Fibroblast of lung (primary cell): ENCODE measurements at regions not wholly inside any gene's neighbourhood (a gene's known extent, or its start where the extent isn't known, plus 50 kb on each side); places are given as distances from the start of the nearest gene placed in this dataset.

ENCODE experiments used
- DNase-seq, 2 donors: peaks; one replicate each; pipeline versions ENCODE4 v3.0.0 to v3.0.0-alpha.2; 2010; ENCODE audit warnings: low read depth in 2 of 2
- H2AFZ ChIP-seq: 2 replicates; pipeline ENCODE4 v1.5.1; 2012; ENCODE audit warnings: low read length, control low read depth, inconsistent platforms
- H3K27ac ChIP-seq: 2 replicates; pipeline ENCODE4 v1.5.1; 2011; ENCODE audit warnings: low read length, control low read depth; ENCODE audit not compliant: insufficient read depth
- H3K27me3 ChIP-seq: 2 replicates; pipeline ENCODE4 v1.5.1; 2011; ENCODE audit warnings: mild to moderate bottlenecking, low read length; ENCODE audit not compliant: control insufficient read depth, insufficient read depth
- H3K36me3 ChIP-seq: 2 replicates; pipeline ENCODE4 v1.5.1; 2011; ENCODE audit warnings: low read length; ENCODE audit not compliant: control insufficient read depth, insufficient read depth
- H3K4me1 ChIP-seq: 2 replicates; pipeline ENCODE4 v1.5.1; 2011; ENCODE audit warnings: low read length; ENCODE audit not compliant: control insufficient read depth, insufficient read depth; ENCODE audit errors: extremely low read depth
- H3K4me2 ChIP-seq: 2 replicates; pipeline ENCODE4 v1.5.1; 2011; ENCODE audit warnings: low read length, control low read depth; ENCODE audit not compliant: insufficient read depth; ENCODE audit errors: extremely low read depth
- H3K4me3 ChIP-seq, 4 experiments: fragments of 200-600 bp in 1 of 4; sonication (generic) in 1 of 4; replicated peaks in 1 of 4; 2 replicates each; pipeline ENCODE4 v1.5.1; 2011 to 2016; ENCODE audit warnings: low read length in 4 of 4, low read depth in 3 of 4, mild to moderate bottlenecking in 3 of 4, control low read depth in 2 of 4, inconsistent platforms in 1 of 4, mixed read lengths in 1 of 4; ENCODE audit not compliant: insufficient read depth in 1 of 4; ENCODE audit errors: control extremely low read depth in 1 of 4
- H3K79me2 ChIP-seq: 2 replicates; pipeline ENCODE4 v1.5.1; 2012; ENCODE audit warnings: mild to moderate bottlenecking, low read length, inconsistent platforms; ENCODE audit not compliant: control insufficient read depth, insufficient read depth
- H3K9ac ChIP-seq: 2 replicates; pipeline ENCODE4 v1.5.1; 2011; ENCODE audit warnings: mild to moderate bottlenecking, low read length, control low read depth; ENCODE audit not compliant: insufficient read depth
- H3K9me3 ChIP-seq: 2 replicates; pipeline ENCODE4 v1.5.1; 2012; ENCODE audit warnings: low read depth, low read length; ENCODE audit not compliant: control insufficient read depth, insufficient read depth
- H4K20me1 ChIP-seq: 2 replicates; pipeline ENCODE4 v1.5.1; 2011; ENCODE audit warnings: low read length; ENCODE audit not compliant: control insufficient read depth, insufficient read depth; ENCODE audit errors: extremely low read depth
- EZH2 ChIP-seq: IDR thresholded peaks from 2 replicates; pipeline ENCODE4 v1.5.1; 2012; ENCODE audit warnings: low read length, control low read depth, mild to moderate bottlenecking; ENCODE audit errors: missing control alignments
- TF ChIP-seq, protein P1 (sequence below), 2 donors: IDR thresholded peaks in 1 of 2; conservative IDR thresholded peaks in 1 of 2; 1 replicate in 1 of 2; 2 replicates in 1 of 2; pipeline ENCODE4 v1.5.1; 2011 to 2012; ENCODE audit warnings: low read length in 2 of 2, control low read depth in 1 of 2, inconsistent platforms in 1 of 2, low read depth in 1 of 2, mild to moderate bottlenecking in 1 of 2

DNA sequence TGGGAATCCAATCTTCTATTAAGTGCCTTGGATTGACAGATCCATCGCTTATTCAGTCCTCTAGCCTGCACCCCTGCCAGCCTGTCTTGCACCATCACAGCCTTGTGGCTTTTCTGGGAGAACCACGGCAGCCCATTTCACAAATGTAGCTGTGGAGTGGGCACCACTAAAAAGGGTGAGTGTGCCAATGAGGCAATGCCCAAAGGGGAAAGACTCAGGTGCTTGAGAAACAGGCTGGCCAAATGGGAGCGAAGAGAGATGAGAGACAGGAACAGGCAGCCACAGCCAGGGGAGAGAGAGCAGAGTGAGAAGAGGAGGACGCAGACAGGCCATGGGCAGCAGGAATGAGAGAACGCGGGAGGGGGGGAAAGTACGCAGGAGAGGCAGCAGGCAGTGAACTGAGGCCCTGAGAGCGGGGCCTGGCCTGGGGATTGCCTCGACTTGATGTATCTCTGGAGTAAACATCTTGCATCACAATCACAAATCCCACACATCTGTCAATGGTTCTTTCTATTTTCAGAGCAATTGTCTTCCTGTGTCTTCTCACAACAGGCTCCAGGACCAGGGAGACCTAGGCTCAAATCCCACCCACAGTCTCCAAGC, 173.1 kb downstream of the SYK start:
- Histone ChIP-seq H3K27me3 (no peaks in the 10 kb centered on the region), H3K4me3 (no peak overlapping the region), H4K20me1 (no peaks in the 10 kb centered on the region), H3K79me2 (no peaks in the 10 kb centered on the region), H3K27ac (no peak overlapping the region), H2AFZ (no peak overlapping the region), H3K4me2 (no peak overlapping the region), H3K4me1 (no peaks in the 10 kb centered on the region), H3K36me3 (no peaks in the 10 kb centered on the region), H3K9ac (no peak overlapping the region), H3K9me3 (no peaks in the 10 kb centered on the region)
- DNase-seq = no peak
- TF ChIP-seq, protein P1, sequence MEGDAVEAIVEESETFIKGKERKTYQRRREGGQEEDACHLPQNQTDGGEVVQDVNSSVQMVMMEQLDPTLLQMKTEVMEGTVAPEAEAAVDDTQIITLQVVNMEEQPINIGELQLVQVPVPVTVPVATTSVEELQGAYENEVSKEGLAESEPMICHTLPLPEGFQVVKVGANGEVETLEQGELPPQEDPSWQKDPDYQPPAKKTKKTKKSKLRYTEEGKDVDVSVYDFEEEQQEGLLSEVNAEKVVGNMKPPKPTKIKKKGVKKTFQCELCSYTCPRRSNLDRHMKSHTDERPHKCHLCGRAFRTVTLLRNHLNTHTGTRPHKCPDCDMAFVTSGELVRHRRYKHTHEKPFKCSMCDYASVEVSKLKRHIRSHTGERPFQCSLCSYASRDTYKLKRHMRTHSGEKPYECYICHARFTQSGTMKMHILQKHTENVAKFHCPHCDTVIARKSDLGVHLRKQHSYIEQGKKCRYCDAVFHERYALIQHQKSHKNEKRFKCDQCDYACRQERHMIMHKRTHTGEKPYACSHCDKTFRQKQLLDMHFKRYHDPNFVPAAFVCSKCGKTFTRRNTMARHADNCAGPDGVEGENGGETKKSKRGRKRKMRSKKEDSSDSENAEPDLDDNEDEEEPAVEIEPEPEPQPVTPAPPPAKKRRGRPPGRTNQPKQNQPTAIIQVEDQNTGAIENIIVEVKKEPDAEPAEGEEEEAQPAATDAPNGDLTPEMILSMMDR (conservative IDR thresholded peaks at IDR 0.05 in 1 of 2, IDR thresholded peaks at IDR 0.05 in 1 of 2; ENCODE audit: low read depth in 1 of 2, low read length in 2 of 2) = no peak
- TF ChIP-seq EZH2 = no peak

- H3K4me3 ChIP-seq = no peak overlapping the region
- no peak overlapping the region for H3K4me2 ChIP-seq
- no peaks in the 10 kb centered on the region for H3K79me2 ChIP-seq
- no peaks in the 10 kb centered on the region for H3K36me3 ChIP-seq
- H4K20me1 ChIP-seq = no peaks in the 10 kb centered on the region
- no peak overlapping the region for H3K9ac ChIP-seq
- TF ChIP-seq, protein P1 (conservative IDR thresholded peaks at IDR 0.05 in 1 of 2, IDR thresholded peaks at IDR 0.05 in 1 of 2; ENCODE audit: low read depth in 1 of 2, low read length in 2 of 2) = no peak
- TF ChIP-seq EZH2 = no peak
- no peaks in the 10 kb centered on the region for H3K9me3 ChIP-seq
- H3K27ac ChIP-seq = no peak overlapping the region
- H2AFZ ChIP-seq = no peak overlapping the region
- DNase-seq = no peak
- H3K4me1 ChIP-seq = no peaks in the 10 kb centered on the region
- H3K27me3 ChIP-seq = no peaks in the 10 kb centered on the region
These were observed 174.3 kb downstream of the SYK start for GRCh38 chr9:90975781-90976538.

DNA sequence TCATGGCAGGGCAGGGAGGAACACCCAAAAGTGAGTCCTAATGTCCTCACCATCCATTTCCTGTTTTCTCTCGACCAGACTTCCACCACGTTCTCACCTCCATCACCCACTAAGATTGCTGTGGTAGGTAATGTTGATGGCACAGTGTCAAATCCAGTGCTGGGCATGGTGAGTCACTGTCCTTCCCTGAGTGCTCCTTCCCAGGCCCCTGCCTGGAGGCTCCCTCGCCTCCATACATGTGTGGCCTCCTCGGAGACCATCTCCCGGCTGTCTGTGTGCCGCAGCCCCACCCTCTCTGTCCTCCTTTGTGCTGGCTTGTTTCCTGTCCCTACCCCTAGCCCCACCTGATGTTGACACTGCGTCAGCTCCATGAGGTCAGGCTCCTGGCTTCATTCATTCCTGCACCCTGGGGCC, 177.5 kb downstream of the SYK start:
- no peak overlapping the region for H3K4me2 ChIP-seq
- H4K20me1 ChIP-seq = no peaks in the 10 kb centered on the region
- no peak for DNase-seq
- no peaks in the 10 kb centered on the region for H3K27me3 ChIP-seq
- H3K4me3 ChIP-seq = no peak overlapping the region
- no peak overlapping the region for H2AFZ ChIP-seq
- TF ChIP-seq, protein P1 (conservative IDR thresholded peaks at IDR 0.05 in 1 of 2, IDR thresholded peaks at IDR 0.05 in 1 of 2; ENCODE audit: low read depth in 1 of 2, low read length in 2 of 2) = no peak
- TF ChIP-seq EZH2 = no peak
- no peak overlapping the region for H3K27ac ChIP-seq
- no peak overlapping the region for H3K9ac ChIP-seq
- no peaks in the 10 kb centered on the region for H3K79me2 ChIP-seq
- no peaks in the 10 kb centered on the region for H3K4me1 ChIP-seq
- H3K9me3 ChIP-seq = no peaks in the 10 kb centered on the region
- H3K36me3 ChIP-seq = no peaks in the 10 kb centered on the region
